GM19351 (cell line): ENCODE measurements at regions not wholly inside any gene's neighbourhood (a gene's known extent, or its start where the extent isn't known, plus 50 kb on each side); places are given as distances from the start of the nearest gene placed in this dataset.

Experiments
- ATAC-seq: cut with Tn5 transposase; IDR thresholded peaks from one replicate; pipeline ENCODE4 v1.9.1; 2021; ENCODE audit warnings: mild to moderate bottlenecking, moderate library complexity; ENCODE audit not compliant: unreplicated experiment

DNA sequence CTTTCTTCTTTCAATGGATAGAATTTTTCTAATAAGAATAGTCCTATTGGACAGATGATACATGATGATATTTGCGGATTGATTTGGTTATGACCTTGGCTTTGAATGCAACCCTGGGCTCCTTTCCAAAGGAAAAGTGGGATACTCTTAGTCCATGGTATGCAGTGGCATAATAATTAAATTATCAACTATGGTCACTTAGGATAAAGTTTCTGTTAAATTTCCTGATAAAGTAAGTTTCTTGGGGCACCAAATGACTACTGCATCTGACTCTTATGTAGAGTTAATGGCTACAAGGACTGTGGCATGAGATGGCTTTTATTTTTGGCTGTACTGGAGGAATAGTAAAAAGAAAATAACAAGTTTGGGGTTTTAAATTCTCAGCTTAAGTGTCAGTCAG is 126.7 kb downstream of the QPCT start:
- no peak for ATAC-seq

DNA sequence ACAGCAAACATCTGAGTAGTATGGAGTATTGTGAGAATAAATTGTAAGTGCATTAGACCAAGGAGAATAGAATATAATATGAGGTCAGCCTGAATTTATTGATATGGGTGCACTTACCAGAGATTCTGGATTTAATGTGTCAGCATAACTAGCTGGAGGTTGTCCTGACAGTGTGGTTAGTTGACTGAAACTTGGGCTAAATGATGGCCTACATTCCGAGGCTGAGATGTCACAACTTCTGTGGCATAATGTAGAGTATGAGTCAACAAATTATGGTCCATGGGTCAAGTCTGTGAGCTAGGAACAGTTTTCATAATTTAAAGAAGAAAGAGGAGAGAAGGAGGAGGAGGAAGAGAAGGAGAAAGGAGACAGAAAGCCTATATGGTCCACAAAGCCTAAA is 127.6 kb downstream of the QPCT start:
- no peak for ATAC-seq

DNA sequence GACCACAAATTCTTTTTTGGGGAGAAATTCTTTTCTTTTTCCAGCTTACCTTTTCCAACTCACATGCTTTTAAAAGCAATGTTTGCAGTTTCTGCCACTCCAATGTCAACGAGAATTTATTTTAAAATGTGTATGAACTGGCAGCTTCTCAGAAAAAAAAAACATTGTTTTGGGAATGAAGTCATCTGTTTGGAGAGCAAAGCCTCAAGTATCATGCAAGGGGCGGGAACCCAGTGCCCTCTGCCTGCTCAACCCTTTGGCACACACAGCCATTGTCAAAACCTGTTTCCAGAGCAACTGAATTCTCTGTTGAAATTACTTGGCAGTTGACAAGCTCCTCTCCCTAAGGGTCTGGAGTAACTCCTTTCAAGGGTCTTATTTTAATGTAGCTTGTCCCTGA is 128.5 kb downstream of the QPCT start:
- ATAC-seq, result no peak

DNA sequence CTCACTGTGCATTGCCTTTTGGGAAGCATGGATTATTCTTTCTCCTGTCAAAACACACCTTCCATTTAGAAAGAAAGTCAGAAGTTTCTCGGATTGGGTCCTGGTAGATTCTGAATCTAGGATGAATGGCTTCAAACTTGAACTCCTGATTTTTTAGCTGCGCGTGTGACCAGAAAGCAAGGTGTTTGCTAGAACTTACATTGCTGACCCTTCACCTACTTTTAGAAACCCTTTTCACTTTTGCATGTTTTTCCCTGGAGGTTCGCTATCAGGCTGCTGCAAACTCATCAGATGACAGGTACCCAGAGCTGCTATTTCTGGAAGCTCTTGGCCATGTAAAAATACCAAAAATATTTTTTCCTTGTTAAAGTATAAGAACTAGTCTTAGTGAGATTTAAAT is 132.0 kb downstream of the QPCT start:
- ATAC-seq, result no peak

DNA sequence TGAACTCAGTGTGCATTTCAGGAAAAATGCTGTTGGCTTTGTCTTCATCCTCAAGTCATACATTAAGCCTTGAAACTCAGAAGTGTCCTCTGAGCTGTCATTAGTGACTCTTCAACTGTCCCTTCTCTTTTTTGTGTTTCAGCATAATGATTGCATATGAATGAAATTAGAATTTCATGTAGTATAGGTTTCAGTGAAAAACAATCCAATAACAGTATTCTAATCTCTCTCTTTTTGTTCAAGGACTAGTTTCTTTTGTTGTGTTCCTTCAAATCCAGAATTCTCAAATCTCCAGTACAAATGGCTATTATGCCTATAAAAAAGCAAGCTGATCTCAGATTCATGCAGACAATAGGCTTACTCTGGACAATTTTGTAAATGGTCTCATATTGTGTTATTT is 133.5 kb downstream of the QPCT start:
- ATAC-seq, result no peak

DNA sequence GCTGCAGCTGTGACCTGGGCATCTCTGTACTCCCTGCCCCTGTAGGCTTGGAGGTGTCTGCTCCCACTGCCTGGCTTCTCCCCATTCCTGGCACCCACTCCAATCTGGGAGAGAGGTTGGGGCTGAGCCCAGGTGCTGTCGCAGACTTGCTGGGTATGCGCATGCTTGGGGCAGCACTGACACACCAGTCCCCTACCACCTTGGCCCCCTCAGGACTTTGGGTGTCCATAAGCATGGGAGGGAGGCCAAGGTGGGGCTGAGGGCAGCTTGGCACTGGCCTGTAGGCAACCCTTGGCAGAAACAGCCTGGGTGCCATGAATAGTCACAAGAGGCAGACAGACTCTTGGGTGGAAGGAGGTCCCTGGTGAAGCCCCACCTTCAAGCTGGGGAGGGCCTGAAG is 136.8 kb downstream of the QPCT start:
- ATAC-seq, result no peak

DNA sequence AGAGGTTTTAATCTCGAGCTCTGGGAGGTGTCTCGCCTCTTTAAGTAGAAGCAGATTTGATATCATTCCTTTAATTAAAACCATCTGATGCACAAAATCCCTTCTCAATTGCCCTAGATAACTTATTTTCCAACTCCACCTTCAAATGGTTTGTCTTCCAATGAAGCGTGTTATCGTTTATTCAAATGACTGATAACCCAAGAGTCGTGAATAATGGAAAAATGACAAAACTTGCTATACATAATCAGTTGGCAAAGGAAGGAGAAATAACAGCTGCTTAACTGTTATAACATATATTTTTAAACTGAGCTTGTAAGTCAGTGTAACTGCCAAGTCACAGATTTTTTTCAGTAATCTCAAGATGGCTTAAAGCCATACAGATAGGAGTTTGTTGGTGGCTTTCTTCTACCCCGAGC is 144.6 kb downstream of the QPCT start:
- no peak for ATAC-seq

DNA sequence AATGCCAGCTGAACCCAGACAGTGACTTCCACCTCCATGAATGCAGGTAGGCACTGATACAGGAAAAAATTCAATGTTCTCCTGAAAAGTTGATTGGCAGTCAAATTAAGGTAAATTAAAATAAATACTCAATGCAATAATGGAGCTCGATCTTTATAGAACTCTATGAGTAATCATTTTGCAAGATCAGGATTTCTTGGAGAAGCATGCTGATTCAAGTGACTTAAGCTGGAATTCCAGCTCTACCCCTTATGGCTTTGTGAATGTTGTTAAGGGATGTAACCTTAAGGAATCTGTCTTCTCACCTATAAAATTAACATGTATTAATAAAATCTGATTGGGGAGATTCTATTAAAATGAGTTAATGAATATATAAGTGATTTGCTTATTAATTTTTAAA is 145.1 kb downstream of the QPCT start:
- ATAC-seq, result no peak

DNA sequence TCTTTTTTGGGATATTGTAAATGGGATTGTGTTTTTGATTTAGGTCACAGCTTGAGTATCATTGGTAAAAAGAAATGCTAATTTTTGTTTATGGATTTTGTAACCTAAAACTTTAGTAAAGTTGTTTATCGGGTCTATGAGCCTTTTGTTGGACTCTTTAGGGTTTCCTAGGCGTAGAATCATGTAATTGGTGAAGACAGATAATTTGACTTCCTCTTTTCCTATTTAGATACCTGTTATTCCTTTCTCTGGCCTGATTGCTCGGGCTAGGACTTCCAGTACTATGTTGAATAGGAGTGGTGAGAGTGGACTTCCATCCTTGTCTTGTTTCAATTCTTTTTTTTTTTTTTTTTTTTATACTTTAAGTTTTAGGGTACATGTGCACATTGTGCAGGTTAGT is 149.0 kb downstream of the QPCT start:
- no peak for ATAC-seq

DNA sequence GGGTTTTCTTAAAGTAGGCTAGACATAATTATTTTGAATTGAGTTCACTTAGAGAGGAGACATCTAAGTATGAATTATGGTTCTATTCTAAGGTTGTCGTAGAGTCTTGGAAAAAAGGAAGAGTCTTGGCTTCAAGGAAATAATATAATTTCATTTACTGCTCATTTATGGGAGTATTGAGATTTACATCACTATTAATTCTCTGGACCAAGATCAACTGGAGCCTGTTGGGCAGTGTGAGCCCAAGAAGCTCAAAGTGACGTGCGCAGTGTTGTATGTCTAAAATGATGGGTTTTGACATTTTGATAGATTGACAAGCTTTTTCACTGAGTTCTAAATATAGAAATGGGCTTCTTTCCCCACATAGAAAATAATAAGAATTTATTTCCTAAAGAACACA is 154.7 kb downstream of the QPCT start:
- ATAC-seq, result no peak

DNA sequence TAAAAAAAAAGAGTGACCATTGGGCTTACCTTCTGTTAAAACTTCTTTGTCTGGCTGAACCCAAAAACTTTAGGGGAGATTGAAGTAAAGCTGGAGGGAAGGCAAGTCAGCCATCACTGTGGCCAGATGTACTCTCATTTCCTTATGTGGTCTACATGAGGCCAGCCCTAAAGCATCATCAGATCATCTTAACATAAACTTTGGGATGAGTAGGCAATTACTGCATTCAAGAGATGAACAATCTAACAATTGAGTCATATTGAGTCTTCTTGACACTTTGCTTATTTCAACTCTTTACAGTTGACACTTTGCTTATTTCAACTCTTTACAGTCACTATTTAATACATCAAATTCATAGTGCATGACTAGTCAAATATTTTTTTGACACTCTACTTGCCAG is 155.6 kb downstream of the QPCT start:
- no peak for ATAC-seq

DNA sequence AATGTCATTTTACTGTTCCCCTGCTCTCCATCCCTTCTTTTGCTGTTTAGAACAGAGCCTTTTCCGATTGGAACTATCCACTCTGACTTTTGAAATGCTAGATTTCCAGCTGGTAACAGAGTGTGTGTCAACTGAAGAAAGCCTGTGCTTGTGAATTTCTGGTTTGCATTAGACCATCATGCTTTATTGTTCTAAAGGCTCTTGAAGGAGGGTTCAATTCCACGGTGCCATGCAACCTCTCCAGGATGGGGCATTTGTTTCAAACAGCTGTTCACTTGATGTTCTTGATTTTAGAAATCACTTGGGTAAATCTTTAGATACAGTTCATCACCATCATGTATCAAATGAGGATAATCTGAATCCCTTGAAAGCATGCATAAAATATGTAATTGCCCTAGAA is 156.7 kb downstream of the QPCT start:
- ATAC-seq, result no peak

DNA sequence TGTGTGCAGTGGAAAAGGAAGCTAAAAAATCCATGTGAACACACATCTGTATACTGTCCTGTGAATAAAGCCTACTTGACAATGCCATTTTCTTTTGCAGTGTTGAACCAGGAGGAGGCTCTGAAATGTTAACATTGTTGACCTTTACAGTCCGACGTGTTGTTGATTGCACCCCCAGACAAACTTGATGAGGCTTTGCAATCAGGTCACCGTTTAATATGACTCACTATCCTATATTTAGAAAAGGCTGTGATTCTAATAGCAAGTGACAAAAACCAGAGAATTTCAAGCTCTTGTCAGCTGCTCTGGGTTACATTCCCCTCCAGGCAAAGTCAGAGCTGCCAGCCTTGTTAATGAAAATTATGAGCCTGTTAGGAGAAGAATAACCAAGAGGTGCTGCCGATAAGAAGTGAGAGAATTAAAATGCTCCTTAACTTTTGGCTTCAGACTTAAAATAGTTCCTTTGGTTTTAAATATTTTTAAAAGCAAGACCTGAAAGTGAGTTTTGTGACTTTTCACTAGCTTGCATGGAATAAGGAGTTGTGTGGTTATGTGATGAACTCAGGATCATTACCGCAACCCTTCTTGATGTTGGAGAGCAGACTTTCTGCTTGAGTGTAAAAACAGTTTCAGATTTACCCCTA is 162.1 kb downstream of the QPCT start:
- no peak for ATAC-seq

DNA sequence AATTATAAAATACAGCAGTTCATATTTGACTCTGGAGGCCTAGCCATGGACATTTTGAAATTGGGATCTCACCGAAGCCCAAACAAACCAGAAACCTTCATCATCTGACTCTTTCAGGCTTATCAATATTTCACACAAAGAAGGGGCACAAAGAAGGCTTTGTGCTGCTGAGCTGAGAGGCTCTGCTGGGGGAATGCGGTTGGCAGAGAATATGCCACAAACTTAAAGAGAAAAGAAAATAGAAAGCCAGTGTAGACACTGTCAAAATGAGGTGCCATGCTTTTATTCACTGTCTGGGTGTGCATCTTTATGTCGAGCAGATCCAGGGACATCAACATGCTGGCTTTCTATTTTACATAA is 162.6 kb downstream of the QPCT start:
- ATAC-seq, result no peak

DNA sequence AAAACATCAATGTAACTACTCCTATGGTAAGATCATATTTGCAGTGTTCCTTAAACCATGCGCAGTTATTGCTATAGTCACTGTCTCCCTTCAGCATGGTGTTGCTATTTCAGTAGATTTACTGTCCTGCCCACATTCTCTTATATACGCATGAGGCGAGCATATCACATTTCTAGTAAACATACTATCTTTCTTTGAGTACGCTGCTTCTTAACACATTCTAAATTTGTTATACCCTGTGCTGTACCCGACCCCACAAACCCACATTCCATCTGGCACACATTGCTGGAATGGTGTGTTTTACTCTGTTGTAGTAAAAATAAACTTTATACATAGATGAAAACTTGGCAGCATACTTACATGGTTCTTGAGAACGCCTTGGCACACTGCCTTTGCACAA is 163.3 kb downstream of the QPCT start:
- ATAC-seq, result no peak

DNA sequence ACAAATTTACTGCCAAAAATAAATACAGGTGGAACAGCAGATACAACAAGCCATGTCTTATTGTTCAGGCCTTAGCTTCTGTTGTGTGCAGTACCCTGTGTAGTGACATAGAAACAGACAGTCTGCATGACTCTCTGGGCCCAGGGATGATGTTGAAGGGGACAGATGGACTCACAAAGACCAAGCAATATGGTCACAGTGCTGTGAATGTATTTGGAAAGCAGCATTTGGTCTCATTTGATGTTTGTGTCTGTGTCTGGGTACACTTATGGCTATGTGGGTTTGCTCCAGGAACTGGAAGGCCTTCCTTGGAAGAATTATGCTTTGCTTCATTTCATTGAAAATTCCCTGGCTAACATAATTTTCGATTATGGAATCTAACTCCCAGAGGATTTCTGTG is 158.5 kb downstream of the CDC42EP3 start:
- no peak for ATAC-seq

DNA sequence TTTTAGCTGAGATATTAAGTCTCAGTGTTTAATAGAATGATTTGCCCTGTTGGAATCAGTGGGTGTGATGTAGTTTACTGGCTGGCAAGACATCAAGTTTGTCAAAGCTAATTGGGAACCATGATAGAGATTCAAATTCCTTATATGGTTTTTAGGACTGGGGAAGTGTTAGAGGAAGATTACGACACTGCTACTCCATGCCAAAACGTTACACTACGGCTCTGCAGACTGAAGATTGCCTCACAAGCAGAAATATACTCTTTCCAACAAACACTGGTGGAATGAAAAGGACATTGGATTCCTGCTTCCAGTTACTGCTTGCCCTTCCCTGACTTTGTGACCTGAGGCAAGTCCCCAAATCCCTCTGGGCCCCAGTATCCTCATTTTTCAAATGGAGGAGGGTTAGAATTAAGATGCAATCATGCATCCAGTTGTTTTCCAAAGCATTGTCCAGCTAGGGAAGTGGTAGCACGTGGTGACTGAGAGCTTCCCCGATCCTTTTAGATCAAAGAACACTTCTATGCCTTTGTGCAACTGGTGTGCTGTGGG is 147.6 kb downstream of the CDC42EP3 start:
- no peak for ATAC-seq

DNA sequence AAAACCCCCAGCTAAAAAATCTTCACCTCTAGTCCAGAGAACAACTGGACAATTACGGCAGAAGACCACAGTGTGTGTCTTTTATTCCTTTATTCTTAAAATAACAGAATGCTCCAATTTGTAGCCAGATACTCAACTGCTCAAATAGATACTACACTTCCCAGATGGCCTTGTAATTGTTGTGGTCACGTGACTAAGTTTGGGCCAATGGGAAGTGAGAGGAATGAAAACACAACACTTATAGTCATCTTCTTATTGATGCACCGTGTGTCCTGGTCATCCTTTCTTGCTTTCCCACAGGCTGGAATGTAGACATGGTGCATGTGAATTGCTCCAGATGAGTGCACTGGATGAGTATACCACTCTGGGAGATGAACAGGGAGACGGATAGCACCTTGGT is 145.1 kb downstream of the CDC42EP3 start:
- no peak for ATAC-seq

DNA sequence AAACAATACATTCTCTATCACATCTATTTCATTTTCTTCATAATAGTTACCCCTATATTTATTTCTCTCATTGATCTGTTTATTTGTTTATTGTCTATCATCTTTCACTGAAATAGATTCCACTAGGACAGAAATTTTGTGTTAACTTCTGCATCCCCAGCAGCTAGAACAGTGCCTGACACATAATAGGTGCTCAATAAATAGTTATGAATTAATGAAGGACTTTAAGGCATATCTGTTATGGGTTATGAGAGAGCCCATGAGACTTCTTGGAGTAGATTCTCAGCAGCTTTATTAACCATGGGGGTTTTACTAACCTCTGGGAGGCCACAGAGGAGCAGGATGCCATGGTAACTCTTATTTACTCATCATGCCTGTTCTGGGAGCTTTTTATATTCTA is 144.6 kb downstream of the CDC42EP3 start:
- ATAC-seq, result no peak

DNA sequence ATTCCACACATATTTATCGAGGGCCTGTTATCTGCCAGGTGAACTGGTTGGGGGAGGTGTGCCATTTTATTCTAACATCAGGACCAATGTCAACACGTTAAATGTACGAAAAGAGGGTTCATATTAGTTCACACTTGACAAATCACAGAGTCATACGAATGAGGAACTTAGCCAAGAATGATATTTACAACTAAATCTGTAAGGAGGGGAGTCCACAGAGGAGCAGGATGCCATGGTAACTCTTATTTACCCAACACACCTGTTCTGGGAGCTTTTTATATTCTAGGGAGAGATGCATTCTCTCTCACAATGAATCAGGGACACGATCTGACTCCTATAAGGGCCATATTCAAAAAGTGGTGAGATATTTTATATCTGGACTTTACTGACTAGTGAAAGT is 144.1 kb downstream of the CDC42EP3 start:
- no peak for ATAC-seq

DNA sequence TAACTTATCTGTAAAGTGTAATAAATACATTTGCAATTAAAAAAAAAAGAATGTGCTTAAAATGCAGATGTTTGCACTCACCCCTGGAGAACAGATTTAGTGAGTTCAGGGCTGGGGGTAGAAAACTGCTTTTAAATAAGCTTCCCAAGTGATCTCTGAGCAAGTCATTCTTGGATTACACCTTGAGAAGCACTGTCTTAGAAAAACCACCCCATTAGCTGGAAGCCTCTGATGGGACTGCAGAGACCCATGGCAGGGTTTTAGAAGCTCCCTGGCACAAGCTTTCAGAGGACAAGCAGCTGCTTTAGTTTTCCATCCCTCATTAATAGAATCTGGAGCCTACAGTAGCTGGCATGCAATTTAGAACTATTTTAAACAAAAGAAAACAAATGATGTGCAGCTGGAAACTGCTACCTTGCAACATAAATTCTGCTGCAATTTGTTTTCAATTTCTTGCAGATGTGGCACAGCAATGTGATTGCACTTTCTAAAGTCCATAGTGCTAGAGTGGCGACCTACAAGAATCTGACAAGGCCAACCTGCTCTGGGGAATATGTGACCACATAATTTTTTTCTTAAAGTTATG is 141.5 kb downstream of the CDC42EP3 start:
- ATAC-seq, result no peak

DNA sequence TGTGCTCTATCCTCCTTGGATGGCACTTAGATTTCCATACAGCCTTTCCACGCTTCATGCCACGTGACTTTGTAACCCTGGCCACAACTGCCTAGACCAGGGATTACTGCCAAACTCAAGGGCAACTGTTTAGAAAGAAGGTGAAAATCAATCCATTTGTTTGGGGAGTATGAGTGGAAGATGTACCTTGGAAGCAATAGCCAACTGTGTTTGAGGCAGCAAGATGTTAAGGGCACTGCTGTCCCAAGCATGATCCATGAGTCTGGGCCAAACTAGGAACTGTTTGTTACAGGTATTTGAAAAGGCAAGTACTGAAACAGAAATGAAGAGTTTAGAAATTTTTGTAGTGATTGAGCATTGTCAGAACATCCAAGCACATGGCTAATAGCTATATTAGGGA is 138.9 kb downstream of the CDC42EP3 start:
- ATAC-seq, result no peak

DNA sequence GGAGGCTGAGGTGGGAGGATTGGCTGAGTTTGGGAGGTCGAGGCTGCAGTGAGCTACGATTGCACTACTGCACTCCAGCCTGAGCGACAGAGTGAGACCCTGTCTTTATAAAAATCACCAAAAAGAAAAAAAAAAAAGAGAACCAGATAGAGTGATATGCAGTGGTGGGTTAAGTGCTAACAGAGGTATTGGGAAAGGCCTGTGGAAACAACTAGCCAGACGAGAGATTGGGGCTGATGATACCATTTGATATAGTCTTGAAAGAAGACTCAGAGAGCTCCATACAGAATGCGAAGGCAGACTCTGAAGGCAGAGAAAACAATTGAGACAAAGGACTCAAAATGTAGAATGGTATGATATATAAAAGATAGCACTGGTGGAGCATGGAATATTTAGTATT is 134.1 kb downstream of the CDC42EP3 start:
- no peak for ATAC-seq
